Esophagus squamous epithelium (tissue), 5 donors: ENCODE measurements at regions not wholly inside any gene's neighbourhood (a gene's known extent, or its start where the extent isn't known, plus 50 kb on each side); places are given as distances from the start of the nearest gene placed in this dataset.
"Not testable (repeated sequence)": the region's sequence is repeated elsewhere in the genome, so short reads cannot be mapped to it uniquely, and the experiment has no call there.

Experiments used
- DNase-seq: peaks from one replicate; lab custom pipeline; 2025; lab: John Stamatoyannopoulos, UW
- H3K27ac ChIP-seq, 4 donors: fragments of 200-600 bp; sonication (generic); one replicate each; pipeline ENCODE4 v1.5.1; 2016 to 2019; ENCODE audit warnings: mild to moderate bottlenecking in 1 of 4
- H3K27me3 ChIP-seq, 4 donors: fragments of 200-600 bp; sonication (generic); 1 replicate in 3 of 4; 2 replicates in 1 of 4; pipeline versions ENCODE4 v1.5.1 to v1.6.0; 2017 to 2021; ENCODE audit warnings: antibody characterized with exemption in 1 of 4
- H3K36me3 ChIP-seq, 3 donors: fragments of 200-600 bp; sonication (generic); one replicate each; pipeline ENCODE4 v1.5.1; 2016 to 2019
- H3K4me1 ChIP-seq, 3 donors: fragments of 200-600 bp; sonication (generic); one replicate each; pipeline ENCODE4 v1.5.1; 2017 to 2019
- H3K4me3 ChIP-seq, 4 donors: fragments of 200-600 bp; sonication (generic); 1 replicate in 3 of 4; 2 replicates in 1 of 4; pipeline ENCODE4 v1.5.1; 2016 to 2019; ENCODE audit warnings: mild to moderate bottlenecking in 2 of 4, moderate library complexity in 1 of 4
- H3K9me3 ChIP-seq, 3 donors: fragments of 200-600 bp; sonication (generic); one replicate each; pipeline ENCODE4 v1.5.1; 2016 to 2019
- POLR2A ChIP-seq, 4 donors: fragments of 450-650 bp; IDR thresholded peaks; one replicate each; pipeline ENCODE4 v1.6.1; 2017; ENCODE audit warnings: antibody characterized with exemption in 4 of 4, mild to moderate bottlenecking in 4 of 4, moderate library complexity in 3 of 4
- WGBS, 2 donors: methylation state at CpG; one replicate each; pipeline ENCODE4 v1.1.5; 2018; 5-methylcytosine and 5-hydroxymethylcytosine counted together
- intact Hi-C: fragments of 100-400 bp; cut with DNase I; formaldehyde crosslinking; loops from one replicate; pipeline ENCODE4 v1.15.0; 2022
- TF ChIP-seq, protein P1 (sequence below), 6 experiments: fragments of 450-650 bp in 4 of 6; fragments of 200-600 bp in 2 of 6; sonication (generic) in 2 of 6; IDR thresholded peaks; one replicate each; pipeline ENCODE4 v1.5.1; 2016 to 2019; ENCODE audit warnings: antibody characterized with exemption in 6 of 6, mild to moderate bottlenecking in 4 of 6, moderate library complexity in 4 of 6
- donor health status: DM: yes; HTN: yes; CAD: no.

DNA sequence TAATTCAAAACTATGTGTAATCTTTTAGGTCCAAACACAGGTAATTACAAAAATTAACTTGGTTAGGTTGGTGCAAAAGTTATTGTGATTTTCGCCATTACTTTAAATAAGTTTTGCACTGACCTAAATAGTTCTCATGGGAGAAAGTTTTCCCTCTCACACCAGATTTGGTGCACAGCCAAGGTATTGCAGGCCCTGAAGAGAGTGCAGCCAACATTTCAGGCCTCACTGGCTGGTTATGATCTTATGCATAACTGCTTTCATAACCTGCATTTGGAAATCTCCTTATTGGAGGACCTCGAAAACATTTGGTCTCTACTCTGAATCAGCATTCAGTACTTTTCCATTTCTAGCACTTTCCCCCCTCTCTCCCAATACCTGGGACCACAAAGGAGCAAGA lies 993.1 kb upstream of the MANEA start:
- intact Hi-C loops = no loop called here
- no peaks in the 10 kb centered on the region for H3K4me1 ChIP-seq
- no peaks in the 10 kb centered on the region for H3K36me3 ChIP-seq
- no peak overlapping the region for H3K4me3 ChIP-seq
- no peaks in the 10 kb centered on the region for H3K27me3 ChIP-seq
- no peak for DNase-seq
- no peaks in the 10 kb centered on the region for H3K9me3 ChIP-seq
- no peak overlapping the region for H3K27ac ChIP-seq
- WGBS, 2 donors = 79 to 94% methylated on average over 2 of the region's 2 CpGs
- TF ChIP-seq, protein P1, sequence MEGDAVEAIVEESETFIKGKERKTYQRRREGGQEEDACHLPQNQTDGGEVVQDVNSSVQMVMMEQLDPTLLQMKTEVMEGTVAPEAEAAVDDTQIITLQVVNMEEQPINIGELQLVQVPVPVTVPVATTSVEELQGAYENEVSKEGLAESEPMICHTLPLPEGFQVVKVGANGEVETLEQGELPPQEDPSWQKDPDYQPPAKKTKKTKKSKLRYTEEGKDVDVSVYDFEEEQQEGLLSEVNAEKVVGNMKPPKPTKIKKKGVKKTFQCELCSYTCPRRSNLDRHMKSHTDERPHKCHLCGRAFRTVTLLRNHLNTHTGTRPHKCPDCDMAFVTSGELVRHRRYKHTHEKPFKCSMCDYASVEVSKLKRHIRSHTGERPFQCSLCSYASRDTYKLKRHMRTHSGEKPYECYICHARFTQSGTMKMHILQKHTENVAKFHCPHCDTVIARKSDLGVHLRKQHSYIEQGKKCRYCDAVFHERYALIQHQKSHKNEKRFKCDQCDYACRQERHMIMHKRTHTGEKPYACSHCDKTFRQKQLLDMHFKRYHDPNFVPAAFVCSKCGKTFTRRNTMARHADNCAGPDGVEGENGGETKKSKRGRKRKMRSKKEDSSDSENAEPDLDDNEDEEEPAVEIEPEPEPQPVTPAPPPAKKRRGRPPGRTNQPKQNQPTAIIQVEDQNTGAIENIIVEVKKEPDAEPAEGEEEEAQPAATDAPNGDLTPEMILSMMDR (IDR thresholded peaks at IDR 0.05) = no peak
- TF ChIP-seq POLR2A (IDR thresholded peaks at IDR 0.05) = no peak

DNA sequence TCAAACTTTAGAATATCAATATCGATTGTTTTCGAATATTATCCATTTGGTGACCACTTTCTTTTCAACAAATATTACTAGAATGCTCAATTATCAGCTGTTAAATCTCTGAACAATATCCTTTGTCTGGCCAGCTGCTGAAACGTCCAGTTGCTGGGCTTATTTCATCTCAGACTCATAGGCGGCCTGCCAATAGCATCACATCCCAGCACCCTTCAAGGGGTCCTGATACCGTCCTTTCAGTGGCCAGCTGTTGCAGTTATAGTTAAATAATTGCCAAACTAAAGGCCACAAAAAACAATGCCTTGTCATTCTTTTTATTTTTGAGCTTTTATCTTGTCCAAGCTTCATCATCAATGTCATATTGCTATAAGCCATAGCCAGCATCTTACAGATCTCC lies 1006.8 kb upstream of the MANEA start:
- Histone ChIP-seq H3K9me3 (no peaks in the 10 kb centered on the region), H3K27ac (no peak overlapping the region), H3K27me3 (no peaks in the 10 kb centered on the region), H3K4me1 (no peaks in the 10 kb centered on the region), H3K4me3 (no peak overlapping the region), H3K36me3 (no peaks in the 10 kb centered on the region)
- no peak for TF ChIP-seq POLR2A (IDR thresholded peaks at IDR 0.05)
- TF ChIP-seq, protein P1 (IDR thresholded peaks at IDR 0.05) = no peak
- WGBS, 2 donors = 57 to 58% methylated on average over 5 of the region's 5 CpGs
- no peak for DNase-seq
- intact Hi-C loops = no loop called here

DNA sequence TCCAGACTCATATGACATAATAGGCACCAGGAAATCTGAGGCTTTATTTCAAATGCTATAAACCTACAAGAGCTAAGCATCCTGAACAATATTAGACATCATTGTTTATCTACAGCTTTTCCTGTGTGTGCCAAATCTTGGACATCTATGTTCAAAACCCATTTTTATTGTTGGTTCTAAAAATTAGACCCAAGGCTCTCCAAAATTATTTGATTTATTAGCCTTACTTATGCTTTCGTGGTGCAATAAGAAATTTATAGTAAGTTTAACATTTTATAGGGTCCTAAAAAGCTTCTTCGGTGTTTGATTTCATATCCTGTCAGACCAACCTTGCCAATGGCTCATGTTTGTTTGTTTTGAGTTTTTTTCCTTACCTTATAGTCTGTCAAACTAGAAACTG lies 1014.5 kb upstream of the MANEA start:
- no peaks in the 10 kb centered on the region for H3K4me1 ChIP-seq
- no peak overlapping the region for H3K27ac ChIP-seq
- WGBS, 2 donors = 69 to 72% methylated on average over 2 of the region's 2 CpGs
- intact Hi-C loops = no loop called here
- no peaks in the 10 kb centered on the region for H3K36me3 ChIP-seq
- DNase-seq = no peak
- H3K27me3 ChIP-seq = no peaks in the 10 kb centered on the region
- H3K4me3 ChIP-seq = no peak overlapping the region
- no peaks in the 10 kb centered on the region for H3K9me3 ChIP-seq
- TF ChIP-seq, protein P1 (IDR thresholded peaks at IDR 0.05) = no peak
- TF ChIP-seq POLR2A (IDR thresholded peaks at IDR 0.05) = no peak

DNA sequence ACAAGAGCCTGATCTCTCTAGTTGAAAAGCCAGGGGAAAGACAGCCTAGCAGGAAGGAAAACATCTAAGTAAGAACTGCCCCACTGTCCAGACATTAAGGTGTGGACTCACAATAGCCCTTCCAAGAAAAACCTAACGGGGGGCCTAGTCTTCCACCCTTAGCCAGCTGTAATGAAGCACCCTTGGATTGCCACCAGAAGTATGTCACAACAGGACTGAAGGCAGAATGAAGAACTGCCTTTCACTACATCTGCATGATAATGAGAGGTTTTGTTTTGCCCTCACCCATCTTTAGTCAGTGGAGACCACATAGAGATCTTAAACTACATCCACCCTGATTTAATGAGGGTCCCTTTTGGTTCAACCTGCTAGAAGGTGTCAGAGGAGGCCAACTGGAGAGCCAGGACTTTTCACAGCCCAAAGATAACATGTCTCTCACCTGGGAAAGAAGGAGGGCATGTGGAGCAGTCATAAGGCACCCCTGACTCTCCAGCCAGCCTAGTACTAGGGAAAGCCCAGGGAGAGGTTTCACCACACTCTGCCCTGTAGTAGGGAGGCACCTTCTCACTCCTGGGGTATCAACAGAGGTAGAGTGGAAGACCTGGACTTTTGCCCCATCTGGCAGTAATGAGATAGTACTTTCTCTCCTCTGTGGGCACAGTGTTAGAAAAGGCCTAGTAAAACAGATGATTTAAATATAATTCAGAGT lies 1017.4 kb upstream of the MANEA start:
- no peaks in the 10 kb centered on the region for H3K9me3 ChIP-seq
- no peak overlapping the region for H3K27ac ChIP-seq
- no peaks in the 10 kb centered on the region for H3K4me1 ChIP-seq
- DNase-seq = no peak
- intact Hi-C loops = no loop called here
- no peaks in the 10 kb centered on the region for H3K36me3 ChIP-seq
- no peak overlapping the region for H3K4me3 ChIP-seq
- TF ChIP-seq POLR2A (IDR thresholded peaks at IDR 0.05) = no peak
- TF ChIP-seq, protein P1 (IDR thresholded peaks at IDR 0.05) = no peak
- no peaks in the 10 kb centered on the region for H3K27me3 ChIP-seq
- 31 to 58% methylated on average over 1 of the region's 1 CpG for WGBS, 2 donors

DNA sequence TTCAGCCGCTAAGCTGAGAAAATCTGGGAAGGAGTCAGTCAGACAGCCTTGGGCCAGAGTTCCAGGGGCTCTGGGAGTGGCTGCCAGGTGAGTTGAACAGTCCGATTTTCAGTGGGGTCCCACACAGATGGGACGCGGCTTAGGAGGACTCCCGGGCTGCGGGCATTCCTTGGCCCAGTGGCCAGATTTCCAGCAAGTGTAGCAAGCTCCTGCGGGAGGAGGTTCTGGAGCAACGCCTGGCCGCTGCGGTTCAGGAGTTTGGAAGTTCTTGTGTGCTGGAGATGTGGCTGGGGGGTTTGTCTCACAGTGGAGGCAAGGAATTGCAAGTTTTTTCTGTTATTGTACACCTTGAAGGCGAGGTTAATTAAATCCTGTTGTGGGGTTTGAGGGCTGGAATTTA lies 1020.1 kb upstream of the MANEA start:
- H3K36me3 ChIP-seq, H3K4me1 ChIP-seq, H3K27me3 ChIP-seq, H3K27ac ChIP-seq, DNase-seq, H3K9me3 ChIP-seq, intact Hi-C loops, H3K4me3 ChIP-seq: not testable (repeated sequence)
- 89 to 91% methylated on average over 7 to 8 of the region's 11 CpGs for WGBS, 2 donors

DNA sequence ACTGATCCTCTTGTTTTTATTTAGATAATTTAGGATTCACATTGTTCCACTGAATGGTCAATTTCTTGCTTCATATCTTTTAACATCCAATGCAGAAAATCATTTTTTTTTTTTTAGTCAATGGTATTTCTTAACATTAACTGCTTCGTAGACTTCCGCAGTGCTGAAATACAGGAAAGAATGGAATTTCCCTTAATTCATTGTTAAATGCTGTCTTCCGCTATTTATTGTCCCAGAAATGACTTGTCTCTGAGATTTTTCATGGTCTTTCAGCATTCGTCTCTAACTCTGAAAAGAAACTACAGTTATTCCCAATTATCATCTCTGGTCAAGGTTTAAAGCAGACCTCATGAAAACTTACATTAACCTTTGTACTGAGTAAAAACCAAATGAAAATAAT lies 1029.1 kb upstream of the MANEA start:
- TF ChIP-seq POLR2A (IDR thresholded peaks at IDR 0.05) = no peak
- TF ChIP-seq, protein P1 (IDR thresholded peaks at IDR 0.05) = no peak
- Histone ChIP-seq H3K27me3 (no peaks in the 10 kb centered on the region), H3K36me3 (no peaks in the 10 kb centered on the region), H3K9me3 (no peaks in the 10 kb centered on the region), H3K4me1 (no peaks in the 10 kb centered on the region), H3K4me3 (no peak overlapping the region), H3K27ac (no peak overlapping the region)
- no peak for DNase-seq
- 73 to 81% methylated on average over 4 of the region's 4 CpGs for WGBS, 2 donors
- intact Hi-C loops = no loop called here
